LNCAP (cell line): ENCODE measurements at regions not wholly inside any gene's neighbourhood (a gene's known extent, or its start where the extent isn't known, plus 50 kb on each side); places are given as distances from the start of the nearest gene placed in this dataset.

Experiments used
- TF ChIP-seq, protein P1 (sequence below): fragments of 450-650 bp; IDR thresholded peaks from 2 replicates; pipeline ENCODE4 v1.5.1; 2017; ENCODE audit warnings: mild to moderate bottlenecking

DNA sequence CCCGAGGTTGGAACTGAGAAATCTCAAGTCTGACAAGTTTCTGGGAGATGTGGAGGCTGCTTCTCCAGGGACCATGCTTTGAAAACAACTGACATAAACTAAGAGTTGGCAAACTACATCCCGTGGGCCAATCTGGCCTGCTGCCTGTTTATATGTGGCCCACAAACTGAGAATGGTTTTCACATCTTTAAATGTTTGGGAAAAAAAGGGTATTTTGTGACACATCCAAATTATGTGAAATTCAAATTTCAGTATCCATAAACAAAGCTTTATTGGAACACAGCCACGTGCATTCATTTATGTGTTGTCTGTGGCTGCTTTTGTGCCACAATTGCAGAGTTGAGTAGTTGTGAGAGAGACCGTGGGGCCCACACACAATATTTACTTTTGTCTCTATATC, 163.8 kb upstream of the PIRT start:
- TF ChIP-seq, protein P1, sequence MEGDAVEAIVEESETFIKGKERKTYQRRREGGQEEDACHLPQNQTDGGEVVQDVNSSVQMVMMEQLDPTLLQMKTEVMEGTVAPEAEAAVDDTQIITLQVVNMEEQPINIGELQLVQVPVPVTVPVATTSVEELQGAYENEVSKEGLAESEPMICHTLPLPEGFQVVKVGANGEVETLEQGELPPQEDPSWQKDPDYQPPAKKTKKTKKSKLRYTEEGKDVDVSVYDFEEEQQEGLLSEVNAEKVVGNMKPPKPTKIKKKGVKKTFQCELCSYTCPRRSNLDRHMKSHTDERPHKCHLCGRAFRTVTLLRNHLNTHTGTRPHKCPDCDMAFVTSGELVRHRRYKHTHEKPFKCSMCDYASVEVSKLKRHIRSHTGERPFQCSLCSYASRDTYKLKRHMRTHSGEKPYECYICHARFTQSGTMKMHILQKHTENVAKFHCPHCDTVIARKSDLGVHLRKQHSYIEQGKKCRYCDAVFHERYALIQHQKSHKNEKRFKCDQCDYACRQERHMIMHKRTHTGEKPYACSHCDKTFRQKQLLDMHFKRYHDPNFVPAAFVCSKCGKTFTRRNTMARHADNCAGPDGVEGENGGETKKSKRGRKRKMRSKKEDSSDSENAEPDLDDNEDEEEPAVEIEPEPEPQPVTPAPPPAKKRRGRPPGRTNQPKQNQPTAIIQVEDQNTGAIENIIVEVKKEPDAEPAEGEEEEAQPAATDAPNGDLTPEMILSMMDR: no peak

DNA sequence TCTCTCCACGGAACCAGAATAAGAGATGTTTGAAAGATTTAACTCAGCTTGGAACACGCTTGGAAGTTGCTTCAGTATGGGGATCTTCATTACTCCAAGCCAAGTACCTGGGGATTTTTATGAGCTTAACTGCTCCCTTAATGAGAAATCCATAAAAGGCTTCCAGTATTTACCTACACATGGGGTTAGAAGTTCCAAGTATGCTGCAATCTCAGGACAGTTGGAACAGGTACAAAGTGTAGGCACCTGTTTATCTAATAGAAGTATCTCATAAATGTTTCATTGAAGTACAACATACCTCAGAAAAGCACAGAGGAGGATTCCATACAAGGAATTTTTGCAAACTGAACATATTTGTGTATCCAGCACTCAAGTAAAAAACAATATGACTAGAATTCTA, 161.6 kb upstream of the PIRT start:
- TF ChIP-seq, protein P1: no peak

DNA sequence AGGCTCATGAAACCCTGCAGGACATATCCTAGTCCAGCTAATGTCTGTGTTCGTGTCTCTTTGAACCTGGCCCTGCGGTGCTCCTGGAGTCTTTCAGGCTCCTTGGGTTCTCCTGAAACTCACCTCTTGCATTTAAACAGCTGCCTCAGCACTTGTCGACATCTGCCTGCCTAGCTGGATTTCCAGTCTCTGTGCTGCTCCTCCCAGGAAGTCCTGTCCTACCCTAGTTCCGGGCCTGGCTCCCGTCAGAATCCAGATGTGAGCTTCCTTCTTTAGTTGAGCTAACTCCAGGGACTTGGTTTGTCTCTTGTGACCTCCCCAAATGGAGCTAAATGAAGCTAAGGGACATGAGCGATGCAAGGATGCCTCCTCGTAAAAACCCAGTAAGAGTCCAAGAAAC, 155.2 kb upstream of the PIRT start:
- TF ChIP-seq, protein P1: no peak

DNA sequence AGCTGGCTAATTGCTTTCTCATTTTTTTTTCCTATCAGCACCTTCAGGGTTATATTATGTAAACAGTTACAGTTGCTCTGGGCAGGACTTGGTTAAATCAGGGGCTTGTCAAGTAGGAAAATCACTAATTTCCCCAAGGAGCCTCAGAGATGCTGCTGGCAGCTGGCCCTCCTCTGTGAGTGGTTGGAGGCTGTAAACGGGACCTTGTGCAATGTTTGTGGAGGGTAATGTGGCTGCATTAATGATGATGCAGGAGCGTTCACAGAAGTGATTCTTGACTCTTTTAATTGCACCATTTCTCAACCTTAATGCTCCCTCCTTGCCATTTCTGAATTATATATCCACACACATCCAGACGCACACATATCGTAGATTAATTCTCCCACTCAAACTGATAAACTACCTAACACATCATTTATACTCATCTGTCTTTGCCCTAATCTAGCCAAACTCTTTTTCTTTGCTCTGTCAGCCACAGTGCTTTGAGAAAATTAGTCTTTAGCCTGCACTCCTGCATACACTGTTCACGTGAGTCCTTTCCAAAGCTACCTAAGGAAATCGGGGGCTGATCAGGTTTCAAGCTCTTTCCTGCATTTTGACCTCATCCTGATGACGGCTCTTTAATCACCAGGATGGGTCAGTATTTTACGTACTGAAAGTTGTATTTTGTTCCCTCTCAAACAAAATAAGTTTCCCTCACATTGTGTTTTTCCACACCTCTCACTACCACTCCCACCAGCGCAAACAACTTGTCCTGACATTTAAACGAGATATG, 154.4 kb upstream of the PIRT start:
- TF ChIP-seq, protein P1: no peak

DNA sequence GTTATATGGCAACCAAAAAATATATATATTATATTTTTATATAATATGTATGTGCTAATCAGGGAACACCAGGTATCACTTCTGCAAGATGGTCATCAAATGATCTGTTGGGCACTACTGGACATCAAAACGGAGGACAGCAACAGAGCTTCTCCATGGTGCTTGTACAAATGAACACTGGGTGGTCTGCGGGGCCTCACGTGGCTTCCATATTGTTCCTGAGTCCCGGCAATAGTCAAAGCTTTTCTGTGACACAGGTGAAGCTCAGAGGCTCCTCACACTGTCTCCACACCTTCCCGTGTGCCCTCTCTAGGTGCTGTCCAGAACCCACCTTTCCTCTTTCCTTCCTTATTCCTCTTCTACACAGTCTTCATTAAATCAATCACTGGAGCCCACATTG, 149.9 kb upstream of the PIRT start:
- TF ChIP-seq, protein P1: no peak

DNA sequence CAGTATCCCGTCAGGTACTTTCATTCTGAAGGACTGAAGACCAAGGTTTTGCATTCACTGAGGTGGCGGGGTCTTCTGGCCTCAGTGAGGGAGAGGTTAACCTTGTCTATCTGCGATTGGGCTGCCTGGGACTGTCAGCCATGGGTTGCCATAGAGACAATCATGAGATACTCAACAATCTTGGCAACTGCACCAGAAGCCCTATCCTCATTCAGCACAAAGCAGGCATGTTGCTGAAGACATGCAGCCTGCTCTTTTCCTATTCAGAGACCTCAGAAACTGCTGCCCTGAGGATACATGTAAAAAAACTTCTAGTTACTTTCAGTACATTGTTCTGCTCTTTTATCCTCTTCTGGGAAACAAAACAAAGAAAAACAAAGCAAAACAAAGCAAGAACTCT, 146.3 kb upstream of the PIRT start:
- TF ChIP-seq, protein P1: no peak

DNA sequence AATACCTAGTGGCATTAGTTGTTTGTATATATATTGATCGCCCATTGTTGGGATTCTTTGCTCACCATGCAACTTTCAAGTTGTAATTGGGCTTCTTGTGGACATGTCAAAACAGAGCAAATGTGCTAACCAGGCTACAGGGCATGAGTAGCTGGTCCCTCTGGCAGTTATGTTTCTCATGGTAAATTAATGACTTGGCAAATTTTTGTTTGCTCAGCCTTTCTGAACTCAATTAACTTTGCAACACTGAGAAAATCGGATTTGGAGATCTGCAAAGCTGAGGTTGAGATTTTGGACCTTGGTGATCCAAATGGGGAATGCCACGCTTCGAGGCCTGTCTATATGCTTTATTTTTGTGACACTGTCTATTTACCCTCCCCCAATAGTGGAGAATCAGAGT, 138.5 kb upstream of the PIRT start:
- TF ChIP-seq, protein P1: no peak

DNA sequence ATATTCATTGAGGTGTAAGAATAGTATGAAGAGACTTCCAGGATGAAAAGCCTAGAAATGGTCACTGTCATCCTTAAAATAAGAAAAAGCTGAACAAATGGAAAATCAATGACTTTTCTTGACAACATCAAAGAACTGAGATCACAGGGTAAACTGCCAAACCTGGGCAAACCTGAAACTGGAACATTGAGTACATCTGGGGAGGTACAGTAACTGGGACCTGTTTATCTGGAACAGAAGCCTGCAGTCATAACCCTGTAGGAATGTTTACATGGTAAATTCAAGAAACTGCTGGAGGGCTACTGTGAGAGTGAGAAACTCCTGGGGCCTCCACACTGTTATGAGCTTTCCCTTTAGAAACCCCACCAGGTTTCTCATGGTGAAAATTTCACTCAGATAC, 130.1 kb upstream of the PIRT start:
- TF ChIP-seq, protein P1: no peak
